GM21447 (cell line): ENCODE measurements at regions not wholly inside any gene's neighbourhood (a gene's known extent, or its start where the extent isn't known, plus 50 kb on each side); places are given as distances from the start of the nearest gene placed in this dataset.

Experiments
- ATAC-seq: cut with Tn5 transposase; IDR thresholded peaks from one replicate; pipeline ENCODE4 v1.9.1; 2021; ENCODE audit not compliant: unreplicated experiment

DNA sequence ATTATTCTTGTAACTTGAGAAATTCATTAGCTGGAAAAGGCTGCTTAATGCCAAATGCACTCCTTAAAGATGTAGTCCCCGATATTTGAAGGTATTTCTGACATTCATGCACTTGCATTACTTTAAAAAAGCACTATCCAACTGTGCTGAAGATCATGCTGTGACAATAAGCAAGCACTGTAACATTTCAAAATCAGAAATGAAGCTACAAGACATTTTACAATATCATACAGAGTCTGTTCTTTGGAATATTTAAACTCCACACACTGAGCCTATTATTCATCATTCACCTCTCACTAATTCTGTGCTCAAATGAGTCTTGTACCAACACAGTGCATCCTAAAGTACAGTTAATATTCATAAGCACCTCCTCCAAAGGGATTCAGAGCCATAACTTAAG is 413.2 kb downstream of the CETN3 start:
- ATAC-seq, result no peak

- no peak for ATAC-seq
Measured at GRCh38 chr5:89994266-89994665, 415.3 kb downstream of the CETN3 start.

DNA sequence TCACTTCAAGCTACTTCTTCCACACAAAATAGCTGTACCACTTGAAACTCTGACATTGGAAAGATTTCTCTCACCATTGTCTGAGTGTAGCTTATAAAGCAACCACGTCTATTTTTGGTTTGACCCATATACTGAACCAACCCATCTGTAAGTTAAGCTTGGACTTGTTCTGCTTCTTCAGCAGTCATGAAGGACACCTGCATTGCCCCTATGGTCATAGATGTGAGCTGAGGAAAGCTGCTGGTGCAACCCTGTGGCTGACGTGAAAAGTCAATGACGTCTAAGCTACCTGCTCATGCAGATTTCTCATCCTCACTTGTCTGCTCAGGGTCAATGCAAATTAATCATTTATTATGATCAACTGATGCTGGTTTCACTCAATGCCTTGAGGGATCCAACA is 417.4 kb downstream of the CETN3 start:
- ATAC-seq, result no peak

GRCh38 chr5:89991592-89991991 is 418.0 kb downstream of the CETN3 start:
- ATAC-seq, result no peak

DNA sequence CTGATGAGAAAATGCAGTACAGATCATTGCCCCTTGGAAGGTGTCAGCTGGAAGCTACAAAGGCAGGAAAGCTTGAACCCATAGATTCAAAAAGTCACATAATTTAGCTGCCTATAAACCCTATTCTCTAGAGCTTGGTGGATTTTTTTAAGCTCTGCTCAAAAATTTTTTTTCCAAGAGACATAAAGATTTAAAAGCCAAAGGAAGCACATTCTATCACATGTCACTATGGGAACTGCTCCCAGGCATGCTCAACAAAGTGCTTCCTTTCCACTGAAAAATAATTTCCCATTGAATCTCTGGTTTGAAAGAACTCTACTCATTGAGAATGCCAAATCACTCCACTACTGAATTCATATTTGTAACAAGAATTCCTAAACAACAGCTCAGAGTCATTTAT is 419.8 kb downstream of the CETN3 start:
- no peak for ATAC-seq

- no peak for ATAC-seq
Measured at GRCh38 chr5:89988998-89989655, 420.4 kb downstream of the CETN3 start.

DNA sequence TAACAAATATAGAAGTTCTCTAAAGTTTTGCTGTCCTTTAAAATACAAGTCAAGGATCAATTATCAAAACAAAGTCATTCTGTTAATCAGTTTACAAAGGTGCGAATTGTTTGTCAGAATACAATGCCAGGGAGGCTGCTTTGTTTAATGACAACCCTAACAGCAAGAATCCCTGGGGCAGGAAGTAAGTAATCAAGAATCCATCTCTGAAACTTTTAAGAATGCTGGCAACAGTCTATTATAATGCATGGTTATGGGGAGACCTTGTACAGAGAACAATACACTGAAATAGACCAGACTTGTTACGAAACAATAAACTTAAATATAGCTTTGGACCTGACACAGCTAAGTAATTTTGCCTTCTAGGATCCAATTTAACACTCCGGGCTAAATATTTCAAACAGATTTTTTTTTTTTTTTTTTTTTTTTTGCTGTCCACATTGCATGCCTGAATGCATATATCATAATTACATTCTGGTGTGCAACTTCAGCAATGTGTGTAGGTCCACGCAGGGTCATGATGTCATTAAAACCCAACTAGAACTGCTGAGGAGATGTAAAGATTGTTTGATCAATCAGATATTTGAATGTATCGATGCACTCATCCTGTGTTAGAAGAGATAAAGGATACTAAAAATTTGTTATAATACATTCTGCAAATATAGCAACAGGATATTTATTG is 421.3 kb downstream of the CETN3 start:
- ATAC-seq, result no peak

- ATAC-seq, result no peak
Measured at GRCh38 chr5:89983216-89983615, 426.3 kb downstream of the CETN3 start.

GRCh38 chr5:89981878-89982773 is 427.4 kb downstream of the CETN3 start:
- no peak for ATAC-seq

DNA sequence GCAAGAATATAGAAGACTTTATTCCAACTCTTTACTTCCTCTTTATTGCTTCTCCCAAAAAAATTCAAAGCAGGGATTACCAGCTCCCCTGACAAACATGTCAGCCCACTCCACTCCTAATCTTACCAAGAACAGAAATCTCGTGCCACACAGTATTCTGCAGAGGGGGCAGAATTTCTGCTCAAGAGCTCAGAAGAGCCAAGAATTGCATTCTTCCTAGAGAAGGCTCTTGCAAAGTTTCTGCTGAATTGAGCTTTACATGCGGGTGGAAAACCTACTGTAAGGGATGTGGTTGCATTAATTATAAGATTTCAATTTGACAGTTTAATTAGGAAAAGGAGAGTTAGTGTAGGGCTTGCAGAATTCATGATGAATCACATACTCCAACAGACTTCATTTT is 428.5 kb downstream of the CETN3 start:
- ATAC-seq, result no peak

- no peak for ATAC-seq
Measured at GRCh38 chr5:89973516-89973915, 436.0 kb downstream of the CETN3 start.

DNA sequence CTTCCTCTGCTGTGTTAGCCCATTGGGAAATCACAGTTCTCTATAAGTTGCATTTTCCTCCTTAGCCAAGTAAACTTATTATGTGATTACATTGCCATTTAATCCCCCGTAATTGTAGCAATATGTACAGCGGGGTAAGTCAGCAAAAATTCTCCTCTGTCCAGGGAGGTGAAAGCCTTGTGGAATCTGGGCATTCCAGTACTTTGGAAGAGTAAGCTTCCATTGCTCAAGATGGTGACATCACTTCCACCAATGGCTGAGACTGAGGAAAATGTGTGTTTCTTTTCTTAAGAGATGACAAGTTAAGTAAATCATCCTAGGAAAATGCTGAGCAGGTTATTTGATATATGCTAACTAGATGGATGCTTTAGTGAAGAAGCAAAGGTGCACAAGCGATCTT is 436.7 kb downstream of the CETN3 start:
- no peak for ATAC-seq

DNA sequence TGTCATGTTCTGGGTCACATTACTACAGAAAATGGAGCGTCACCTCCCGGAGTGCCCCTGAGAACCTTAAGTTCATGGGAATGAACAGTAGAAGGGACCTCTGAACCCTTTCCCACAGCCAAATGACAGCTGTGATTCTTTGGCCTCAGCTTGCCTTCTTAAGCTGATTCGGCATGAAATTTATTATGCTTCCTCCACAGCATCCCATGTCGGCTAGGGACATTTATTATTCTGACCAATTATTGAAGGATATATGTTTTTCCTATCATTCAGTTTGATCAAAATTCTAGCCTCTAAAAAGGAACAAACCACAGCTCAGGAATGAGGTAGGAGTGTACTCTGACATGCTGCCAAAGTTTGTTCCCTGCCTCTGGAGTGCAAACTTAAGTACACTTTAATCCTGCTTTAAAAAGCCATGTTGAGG is 440.6 kb downstream of the CETN3 start:
- ATAC-seq, result no peak

DNA sequence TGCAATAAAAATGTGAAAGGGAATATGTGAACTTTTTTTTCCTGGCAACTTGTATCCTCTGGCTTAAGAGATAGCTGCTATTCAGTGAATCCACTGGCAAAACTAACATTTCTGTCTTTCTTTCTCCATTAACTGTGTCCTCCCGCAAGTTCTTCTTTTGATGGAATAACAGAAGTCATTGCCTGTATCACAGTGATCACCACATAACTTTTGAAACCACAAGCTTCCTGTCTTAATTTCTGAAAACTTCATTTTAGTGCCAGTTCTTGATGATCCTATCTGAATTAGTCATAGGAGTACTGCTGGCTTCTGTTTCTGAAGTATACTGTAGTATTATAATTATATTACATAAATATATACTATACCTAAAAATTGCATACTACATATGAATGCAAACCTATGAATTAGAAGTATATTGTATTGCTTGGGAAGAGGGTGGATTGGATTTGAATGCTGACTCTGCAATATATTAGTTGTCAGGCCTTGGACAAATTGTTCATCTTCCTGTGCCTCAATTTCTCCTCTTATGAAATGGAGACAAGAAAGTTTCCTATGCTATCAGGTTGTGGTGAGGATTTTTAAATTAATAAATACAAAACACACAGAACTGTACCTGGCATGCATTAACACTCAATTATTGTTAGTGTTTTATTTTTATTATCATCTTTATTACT is 441.6 kb downstream of the CETN3 start:
- ATAC-seq, result no peak

GRCh38 chr5:89956838-89957237 is 452.7 kb downstream of the CETN3 start:
- no peak for ATAC-seq

- no peak for ATAC-seq
Measured at GRCh38 chr5:89954916-89955315, 454.6 kb downstream of the CETN3 start.

DNA sequence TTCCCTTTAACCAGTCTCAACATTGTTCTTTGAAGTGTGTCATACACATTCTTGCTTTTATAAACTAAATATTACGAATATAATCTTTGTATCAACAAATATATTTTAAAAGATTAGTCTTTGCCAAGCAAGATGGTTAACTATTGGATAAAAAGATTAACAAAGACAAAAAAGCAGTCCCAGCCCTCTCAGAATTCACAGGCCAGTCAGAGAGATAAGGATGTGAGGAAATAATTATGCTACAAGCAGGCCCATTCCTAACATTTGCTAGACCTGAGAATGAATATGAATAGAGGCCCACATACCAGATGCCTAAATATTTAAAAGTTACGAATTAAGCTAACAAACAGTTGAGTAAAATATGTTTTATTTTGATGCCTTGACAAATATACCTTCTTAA is 457.7 kb downstream of the CETN3 start:
- no peak for ATAC-seq

DNA sequence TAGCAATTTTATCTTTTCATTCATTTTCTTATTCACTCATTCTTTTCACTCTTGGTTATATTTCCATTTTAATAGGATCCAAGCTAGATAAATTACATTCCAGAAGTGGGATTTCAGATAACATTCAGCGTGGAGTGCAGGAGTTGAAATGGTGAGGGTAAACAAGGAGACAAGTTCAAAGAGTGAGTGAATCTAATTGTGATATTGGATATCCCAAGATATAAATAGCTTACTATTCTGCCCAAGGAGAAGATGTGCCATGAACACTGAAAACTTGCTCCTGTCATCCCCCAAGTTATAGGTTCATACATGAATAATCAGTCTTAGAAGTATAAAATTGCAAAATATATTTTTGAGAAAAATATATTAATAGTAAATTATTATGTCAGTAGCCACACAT is 459.3 kb downstream of the CETN3 start:
- no peak for ATAC-seq

DNA sequence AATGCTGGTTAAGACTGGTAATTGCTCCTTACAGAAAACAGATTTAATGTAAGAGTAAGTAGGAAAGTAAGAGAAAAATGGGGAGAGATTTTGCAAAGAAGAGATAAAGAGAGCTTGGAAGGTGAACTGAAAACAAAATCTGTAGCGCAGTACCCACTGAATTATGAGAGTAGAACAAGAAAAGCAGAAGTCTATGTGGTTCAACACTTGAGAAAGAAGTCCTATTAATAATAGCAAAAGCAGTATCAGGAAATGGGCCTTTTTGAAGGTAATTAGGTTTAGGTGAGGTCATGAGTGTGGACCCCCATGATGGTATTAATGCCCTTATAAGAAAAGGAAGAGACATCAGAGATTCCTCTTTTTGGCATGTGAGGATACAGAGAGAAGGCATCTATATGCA is 460.6 kb downstream of the CETN3 start:
- ATAC-seq, result no peak

DNA sequence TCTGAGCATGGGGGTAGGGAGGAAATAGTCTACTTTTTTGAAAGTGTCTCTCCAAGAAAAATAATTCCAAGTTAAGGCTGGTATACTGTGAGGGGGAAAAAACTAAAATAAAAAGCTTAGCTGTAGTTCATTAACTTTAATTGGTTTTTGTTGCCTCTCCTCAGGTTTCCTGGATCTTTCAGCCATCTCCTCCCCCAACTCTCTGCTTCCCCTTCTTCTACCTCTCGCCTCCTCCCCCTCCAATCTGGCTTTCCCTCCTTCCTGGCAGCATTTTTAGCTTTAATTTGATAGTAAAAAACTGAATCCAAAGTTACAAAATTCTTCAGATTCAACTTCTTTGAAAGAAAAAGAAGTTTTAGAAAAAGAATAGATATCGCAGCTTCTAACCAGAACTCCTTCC is 462.6 kb downstream of the CETN3 start:
- ATAC-seq, result no peak

DNA sequence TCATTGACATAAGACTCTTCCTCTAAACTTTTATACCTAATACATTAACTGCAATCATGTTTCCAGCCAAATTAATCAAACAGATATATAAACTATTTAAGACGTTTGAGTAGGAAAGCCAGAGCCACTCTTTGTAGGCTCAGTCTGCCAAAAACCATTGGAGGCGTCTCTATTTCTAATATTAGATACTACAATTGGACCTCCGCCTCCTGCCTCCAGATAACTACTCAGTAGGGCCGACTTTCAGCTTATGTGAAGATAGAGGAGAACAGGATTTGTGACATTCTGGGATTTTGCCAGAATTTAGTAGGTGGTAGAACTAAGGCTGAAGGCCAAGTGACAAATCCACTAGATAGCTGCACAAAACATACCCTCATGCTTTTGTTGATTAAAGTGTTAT is 463.0 kb downstream of the CETN3 start:
- no peak for ATAC-seq
